22Rv1 (cell line): ENCODE measurements at regions not wholly inside any gene's neighbourhood (a gene's known extent, or its start where the extent isn't known, plus 50 kb on each side); places are given as distances from the start of the nearest gene placed in this dataset.
"Not testable (repeated sequence)": the region's sequence is repeated elsewhere in the genome, so short reads cannot be mapped to it uniquely, and the experiment has no call there.

Experiments
- H3K27ac ChIP-seq: fragments of 450-650 bp; 2 replicates; pipeline ENCODE4 v1.5.1; 2017
- CTCF ChIP-seq: fragments of 450-650 bp; IDR thresholded peaks from 2 replicates; pipeline ENCODE4 v1.5.1; 2017; ENCODE audit warnings: mild to moderate bottlenecking
- ZFX ChIP-seq: fragments of 450-650 bp; IDR thresholded peaks from 2 replicates; pipeline ENCODE4 v1.6.1; 2017; ENCODE audit warnings: antibody characterized with exemption, borderline replicate concordance

- no peak overlapping the region for H3K27ac ChIP-seq
- TF ChIP-seq CTCF (peak; percentile 69), ZFX (no peak)
Observed at GRCh38 chrX:39261446-39262147, 460.3 kb downstream of the MID1IP1 start.

GRCh38 chrX:39262641-39263040 is 461.4 kb downstream of the MID1IP1 start:
- TF ChIP-seq CTCF (no peak), ZFX (no peak)
- no peak overlapping the region for H3K27ac ChIP-seq

GRCh38 chrX:39264023-39264422 is 462.8 kb downstream of the MID1IP1 start:
- H3K27ac ChIP-seq, result no peak overlapping the region
- TF ChIP-seq ZFX (no peak), CTCF (no peak)

GRCh38 chrX:39267176-39267575 is 465.9 kb downstream of the MID1IP1 start:
- TF ChIP-seq CTCF (no peak), ZFX (no peak)
- no peak overlapping the region for H3K27ac ChIP-seq

- TF ChIP-seq CTCF (no peak), ZFX (no peak)
- H3K27ac ChIP-seq, result no peak overlapping the region
Observed at GRCh38 chrX:39268207-39268606, 466.9 kb downstream of the MID1IP1 start.

- H3K27ac ChIP-seq, result no peak overlapping the region
- TF ChIP-seq CTCF (no peak), ZFX (no peak)
Observed at GRCh38 chrX:39275500-39276068, 474.3 kb downstream of the MID1IP1 start.

- not testable (repeated sequence) for H3K27ac ChIP-seq
Observed at GRCh38 chrX:39277685-39278390, 476.6 kb downstream of the MID1IP1 start.
